GM10266 (cell line): ENCODE measurements at regions not wholly inside any gene's neighbourhood (a gene's known extent, or its start where the extent isn't known, plus 50 kb on each side); places are given as distances from the start of the nearest gene placed in this dataset.

Source experiments
- DNase-seq: peaks from one replicate; pipeline ENCODE4 v3.0.0; 2012; ENCODE audit errors: extremely low spot score
- TF ChIP-seq, protein P1 (sequence below): IDR thresholded peaks from 2 replicates; pipeline ENCODE4 v1.5.1; 2012; ENCODE audit warnings: mild to moderate bottlenecking, low read depth; ENCODE audit not compliant: control insufficient read depth, insufficient read depth; ENCODE audit errors: missing control alignments

DNA sequence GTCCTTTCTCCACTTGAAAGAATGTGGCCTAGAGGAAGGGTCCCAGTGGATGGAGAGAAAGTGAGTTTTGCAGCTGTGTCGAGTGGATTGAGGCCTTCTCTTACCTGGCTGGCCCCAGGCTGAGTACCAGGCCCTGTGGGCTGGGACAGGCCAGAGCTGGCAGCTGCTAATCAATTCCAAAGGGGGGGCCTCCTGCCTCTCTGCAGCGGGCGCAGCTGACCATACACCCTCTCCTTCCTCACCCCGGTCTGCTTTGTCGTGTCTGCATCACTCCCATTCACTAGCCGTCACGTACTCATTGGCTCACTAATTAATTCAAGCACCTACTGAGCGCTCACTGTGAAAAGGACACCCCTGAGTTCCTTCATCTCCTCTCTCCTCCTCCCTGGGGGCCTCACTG is 58.4 kb upstream of the PITX1 start:
- DNase-seq = no peak
- TF ChIP-seq, protein P1, sequence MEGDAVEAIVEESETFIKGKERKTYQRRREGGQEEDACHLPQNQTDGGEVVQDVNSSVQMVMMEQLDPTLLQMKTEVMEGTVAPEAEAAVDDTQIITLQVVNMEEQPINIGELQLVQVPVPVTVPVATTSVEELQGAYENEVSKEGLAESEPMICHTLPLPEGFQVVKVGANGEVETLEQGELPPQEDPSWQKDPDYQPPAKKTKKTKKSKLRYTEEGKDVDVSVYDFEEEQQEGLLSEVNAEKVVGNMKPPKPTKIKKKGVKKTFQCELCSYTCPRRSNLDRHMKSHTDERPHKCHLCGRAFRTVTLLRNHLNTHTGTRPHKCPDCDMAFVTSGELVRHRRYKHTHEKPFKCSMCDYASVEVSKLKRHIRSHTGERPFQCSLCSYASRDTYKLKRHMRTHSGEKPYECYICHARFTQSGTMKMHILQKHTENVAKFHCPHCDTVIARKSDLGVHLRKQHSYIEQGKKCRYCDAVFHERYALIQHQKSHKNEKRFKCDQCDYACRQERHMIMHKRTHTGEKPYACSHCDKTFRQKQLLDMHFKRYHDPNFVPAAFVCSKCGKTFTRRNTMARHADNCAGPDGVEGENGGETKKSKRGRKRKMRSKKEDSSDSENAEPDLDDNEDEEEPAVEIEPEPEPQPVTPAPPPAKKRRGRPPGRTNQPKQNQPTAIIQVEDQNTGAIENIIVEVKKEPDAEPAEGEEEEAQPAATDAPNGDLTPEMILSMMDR = no peak

DNA sequence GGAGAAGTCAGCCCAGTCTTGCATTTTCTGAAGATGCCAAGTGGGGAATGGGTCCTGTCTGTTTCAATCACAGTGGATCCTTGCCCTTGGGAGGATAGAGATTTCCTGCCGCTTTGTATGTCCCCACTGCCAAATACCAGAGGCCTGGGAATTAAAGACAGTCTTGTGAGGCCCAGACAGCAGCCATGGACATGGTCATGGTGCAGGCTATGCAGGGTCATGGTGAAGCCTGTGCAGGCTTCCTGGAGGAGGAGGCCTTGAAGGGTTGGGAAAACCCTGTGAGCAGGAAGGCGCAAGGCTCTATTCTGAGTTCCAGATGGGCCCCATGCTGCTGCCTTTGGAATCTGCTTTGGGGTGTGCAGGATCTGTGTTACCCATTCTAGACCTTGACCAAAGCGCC is 57.3 kb upstream of the PITX1 start:
- TF ChIP-seq, protein P1 = no peak
- no peak for DNase-seq

DNA sequence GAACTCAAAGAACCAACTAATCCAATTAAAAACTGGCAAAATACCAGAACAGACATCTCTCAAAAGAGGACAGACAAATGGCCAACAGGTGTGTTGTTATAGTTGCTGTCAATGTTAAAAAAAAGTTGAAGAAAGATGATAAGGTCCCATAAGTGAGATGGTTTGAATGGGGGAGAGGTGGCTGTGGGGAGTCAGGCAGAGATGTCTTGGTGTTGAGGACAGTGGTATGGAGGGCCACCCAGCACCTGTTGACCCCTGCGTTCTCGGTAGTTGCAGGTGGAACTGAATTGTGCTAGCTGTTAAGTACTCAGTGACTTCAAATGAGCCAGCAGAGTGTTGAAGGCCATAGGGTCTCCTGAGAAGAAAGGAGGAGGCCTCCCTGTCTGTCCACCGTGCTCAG is 55.9 kb upstream of the PITX1 start:
- TF ChIP-seq, protein P1 = no peak

DNA sequence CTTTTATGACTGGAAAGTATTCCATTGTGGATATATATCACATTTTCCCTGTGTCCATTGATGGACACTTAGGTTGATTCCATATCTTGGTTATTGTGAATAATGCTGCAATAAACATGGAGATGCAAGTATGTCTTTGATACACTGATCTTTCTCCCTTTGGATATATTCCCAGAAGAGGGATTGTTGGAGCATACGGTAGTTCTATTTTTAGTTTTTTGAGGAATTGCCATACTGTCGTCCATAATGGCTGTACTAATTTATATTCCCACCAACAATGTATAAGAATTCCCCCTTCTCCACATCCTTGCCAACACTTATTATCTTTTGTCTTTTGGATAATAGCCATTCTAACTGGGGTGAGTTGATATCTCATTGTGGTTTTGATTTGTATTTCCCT is 54.9 kb upstream of the PITX1 start:
- TF ChIP-seq, protein P1 = no peak
- DNase-seq = no peak

More for the DNA sequence above, 55.9 kb upstream of the PITX1 start:
- no peak for DNase-seq

DNA sequence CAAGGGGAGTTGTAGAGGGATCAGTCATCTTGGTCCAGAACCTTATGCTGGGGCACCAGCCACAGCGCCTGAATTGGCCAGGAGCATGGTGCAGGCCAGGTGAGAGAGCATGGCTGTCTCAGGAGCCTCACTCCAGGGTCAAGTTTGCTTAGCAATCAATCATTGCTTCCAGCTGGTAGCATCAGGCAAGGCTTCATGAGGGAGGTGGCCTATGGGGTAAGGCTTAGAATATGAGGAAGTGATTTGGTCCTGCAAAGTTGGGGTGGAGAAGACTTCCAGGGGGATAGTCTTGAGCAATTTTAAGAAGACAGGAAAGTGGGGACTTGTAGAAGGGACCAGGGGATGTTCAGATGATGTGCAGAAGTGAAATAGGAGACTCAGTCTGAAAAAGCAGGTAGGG is 53.9 kb upstream of the PITX1 start:
- TF ChIP-seq, protein P1 = no peak
- no peak for DNase-seq

DNA sequence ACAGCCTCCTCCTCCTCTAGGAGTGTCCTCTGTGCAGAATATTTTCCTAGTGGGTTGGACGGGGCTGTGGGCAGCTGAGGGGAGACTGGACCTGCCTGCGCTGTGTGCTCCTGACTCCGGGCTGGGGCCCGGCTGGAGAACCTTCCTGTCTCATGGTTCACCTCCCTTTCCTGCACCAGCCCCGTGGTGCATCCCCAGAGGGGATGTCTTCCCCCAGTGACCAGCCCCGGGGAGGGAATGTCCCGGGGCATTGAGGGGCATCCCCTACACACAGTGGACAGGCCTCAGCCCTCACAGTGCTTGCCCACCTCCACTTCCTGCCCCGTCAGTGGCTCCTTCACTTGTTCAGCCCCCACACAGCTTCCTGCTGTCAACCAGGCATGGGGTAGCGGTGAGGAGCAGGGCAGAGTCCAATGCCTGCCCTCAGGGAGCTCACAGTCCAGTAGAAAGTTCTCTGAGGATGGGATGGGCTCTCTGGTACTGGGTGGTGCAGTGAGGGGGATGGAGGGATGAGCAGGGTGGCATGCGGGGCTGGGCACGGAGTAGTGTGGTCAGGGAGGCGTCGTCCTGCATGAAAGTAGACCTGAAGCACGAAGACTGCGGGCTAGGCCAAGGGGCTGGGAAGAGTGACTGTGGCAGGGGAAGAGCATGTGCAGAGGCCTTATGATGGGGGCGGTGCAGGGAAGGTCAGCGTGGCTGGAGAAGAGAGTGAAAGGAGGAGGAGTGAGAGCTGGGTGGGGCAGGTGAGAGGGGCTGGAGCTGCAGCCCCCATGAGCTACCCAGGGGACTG is 52.1 kb upstream of the PITX1 start:
- no peak for DNase-seq
- TF ChIP-seq, protein P1 = no peak

DNA sequence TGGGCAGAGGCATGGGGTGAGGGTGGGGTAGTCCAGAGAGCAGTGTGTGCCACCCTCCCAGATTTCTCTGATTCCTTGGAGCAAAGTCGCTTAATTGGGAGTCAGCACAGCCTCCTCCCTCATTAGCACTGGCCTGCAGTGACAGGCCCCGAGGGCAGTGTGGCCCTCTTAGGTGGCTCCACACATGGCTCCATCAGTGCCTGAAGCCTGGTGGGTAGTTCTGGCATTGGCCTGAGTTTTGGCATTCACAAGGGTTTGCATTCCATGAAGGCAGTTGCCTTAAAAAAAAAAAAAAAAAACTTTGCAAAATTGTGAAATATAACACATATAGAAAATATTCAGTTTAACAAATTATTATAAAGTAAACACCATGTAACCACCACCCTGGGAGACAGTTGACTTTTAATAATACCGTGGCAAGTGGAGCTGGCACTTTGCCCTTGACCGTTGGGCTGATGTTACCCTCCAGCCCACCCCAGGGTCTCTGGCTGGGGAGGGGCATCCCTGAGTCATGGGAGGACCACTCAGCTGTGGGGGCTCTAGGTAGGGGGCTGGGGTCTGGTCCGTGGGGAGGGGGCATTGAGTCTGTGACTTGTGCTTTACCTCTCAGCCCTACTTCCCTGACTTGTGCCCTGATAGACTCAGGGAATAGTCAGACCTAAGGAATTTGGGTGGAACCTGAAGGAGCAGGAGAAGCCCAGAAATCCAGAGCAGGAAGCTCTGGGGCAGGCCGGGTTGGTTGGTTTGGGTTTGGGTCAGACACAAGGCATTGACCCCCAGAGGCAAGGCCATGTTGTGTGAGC is 51.3 kb upstream of the PITX1 start:
- no peak for DNase-seq

More for the DNA sequence above, 51.3 kb upstream of the PITX1 start:
- TF ChIP-seq, protein P1 = no peak
